CD4-positive, alpha-beta T cell (primary cell): ENCODE measurements at regions not wholly inside any gene's neighbourhood (a gene's known extent, or its start where the extent isn't known, plus 50 kb on each side); places are given as distances from the start of the nearest gene placed in this dataset.

ENCODE experiments used
- ATAC-seq: fragments of 200-7000 bp; cut with Tn5 transposase; one replicate; pipeline ENCODE4 v1.10.0; 2022; ENCODE audit warnings: mild to moderate bottlenecking; ENCODE audit not compliant: poor library complexity
- CTCF ChIA-PET: fragments of 350-600 bp; sonication (Branson Sonifier 250); formaldehyde crosslinking; loops from one replicate; lab custom pipeline; 2021; ENCODE audit warnings: antibody characterized with exemption, inconsistent platforms; lab: Charles Lee
- POLR2A ChIA-PET: fragments of 350-600 bp; sonication (Branson Sonifier 250); formaldehyde crosslinking; loops from one replicate; lab custom pipeline; 2021; ENCODE audit warnings: antibody characterized with exemption, inconsistent platforms; lab: Charles Lee
- DNase-seq, 14 experiments: peaks; one replicate each; pipeline ENCODE4 v3.0.0-alpha.2; 2013 to 2020; ENCODE audit warnings: mixed read lengths in 2 of 14
- H3K27ac ChIP-seq, 2 donors: one replicate each; pipeline versions ENCODE4 v1.5.1 to v1.7.0; 2013; ENCODE audit warnings: low read length in 2 of 2, low read depth in 1 of 2, mild to moderate bottlenecking in 1 of 2
- H3K27me3 ChIP-seq, 2 experiments: 1 replicate in 1 of 2; 2 replicates in 1 of 2; pipeline versions ENCODE4 v1.6.1 to v1.7.0; 2013; ENCODE audit warnings: low read length in 2 of 2, control low read depth in 1 of 2, mild to moderate bottlenecking in 1 of 2, moderate library complexity in 1 of 2; ENCODE audit not compliant: insufficient read depth in 2 of 2, control insufficient read depth in 1 of 2
- H3K36me3 ChIP-seq: one replicate; pipeline ENCODE4 v1.6.1; 2013; ENCODE audit warnings: low read length, control low read depth; ENCODE audit not compliant: insufficient read depth
- H3K4me1 ChIP-seq: one replicate; pipeline ENCODE4 v1.6.1; 2013; ENCODE audit warnings: low read length, control low read depth; ENCODE audit not compliant: insufficient read depth
- H3K4me3 ChIP-seq: one replicate; pipeline ENCODE4 v1.5.1; 2013; ENCODE audit warnings: mild to moderate bottlenecking, low read length, moderate library complexity
- H3K9me3 ChIP-seq, 2 experiments: 1 replicate in 1 of 2; 2 replicates in 1 of 2; pipeline versions ENCODE4 v1.6.1 to v1.7.0; 2013; ENCODE audit warnings: low read length in 2 of 2, mild to moderate bottlenecking in 2 of 2, control low read depth in 1 of 2, moderate library complexity in 1 of 2; ENCODE audit not compliant: control insufficient read depth in 1 of 2, insufficient read depth in 1 of 2
- H3K27ac Mint-ChIP-seq: one replicate; pipeline ENCODE4 v1.8.0; 2020; ENCODE audit warnings: mixed read lengths
- H3K27me3 Mint-ChIP-seq: one replicate; pipeline ENCODE4 v1.8.0; 2021; ENCODE audit warnings: mixed read lengths
- H3K36me3 Mint-ChIP-seq: one replicate; pipeline ENCODE4 v1.8.0; 2021; ENCODE audit warnings: low read depth, mixed read lengths
- H3K4me1 Mint-ChIP-seq: one replicate; pipeline ENCODE4 v1.8.0; 2021; ENCODE audit warnings: low read depth, mixed read lengths
- H3K4me3 Mint-ChIP-seq: one replicate; pipeline ENCODE4 v1.8.0; 2020; ENCODE audit warnings: mild to moderate bottlenecking, mixed read lengths
- H3K9me3 Mint-ChIP-seq: one replicate; pipeline ENCODE4 v1.8.0; 2020; ENCODE audit warnings: mixed read lengths
- CTCF ChIP-seq: fragments of 200-600 bp; IDR thresholded peaks from one replicate; pipeline ENCODE4 v1.8.0; 2022; ENCODE audit warnings: antibody characterized with exemption, mild to moderate bottlenecking
- intact Hi-C, 2 experiments: fragments of 100-400 bp; cut with DNase I in 1 of 2; cut with micrococcal nuclease in 1 of 2; formaldehyde crosslinking; loops; one replicate each; pipeline versions ENCODE4 v1.15.1 to v1.9.0; 2023 to 2025; cut with DNase I, micrococcal nuclease

DNA sequence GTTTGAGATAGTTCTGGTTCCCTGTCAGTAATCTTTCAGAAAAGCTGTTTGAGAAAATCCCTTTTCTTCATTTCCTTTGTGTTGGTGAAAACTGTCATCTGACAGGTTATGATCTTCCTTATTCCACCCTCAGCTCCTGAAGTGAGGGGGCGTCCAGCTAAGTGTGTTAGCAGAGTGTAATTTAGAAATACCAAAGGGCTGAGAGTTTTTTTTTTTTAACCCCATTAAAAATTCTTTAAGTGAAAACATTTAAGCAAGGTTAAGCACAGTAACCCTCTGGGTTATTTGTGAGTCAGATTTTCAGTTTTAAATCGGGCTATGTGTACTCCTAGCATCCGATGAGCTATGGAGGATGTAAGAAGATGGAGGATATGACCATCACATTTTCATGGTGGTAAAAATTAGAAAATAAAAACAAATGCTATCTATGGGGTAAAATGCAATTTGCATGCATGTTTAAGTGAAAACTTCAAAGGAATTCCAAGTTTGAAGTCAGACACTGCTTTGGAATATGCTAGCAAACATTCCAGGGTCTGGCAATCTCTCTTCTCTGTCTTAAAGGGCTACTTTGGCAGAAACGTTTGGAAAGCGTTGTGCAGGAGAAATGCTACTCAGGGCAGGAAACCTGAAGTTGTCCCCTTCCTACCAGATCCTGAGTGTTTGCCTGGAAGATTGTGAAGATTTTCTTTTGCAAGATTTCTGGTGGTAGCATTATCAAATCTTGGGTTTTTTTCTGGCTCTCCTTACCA lies 197.0 kb upstream of the PRICKLE1 start:
- peaks cover 0 to 4% of the 10 kb centered on the region in 2 experiments for H3K9me3 ChIP-seq
- H3K27ac Mint-ChIP-seq, result no peak overlapping the region
- H3K9me3 Mint-ChIP-seq, result no peaks in the 10 kb centered on the region
- no peak overlapping the region for H3K4me3 ChIP-seq
- ATAC-seq (no peak), DNase-seq (no peak)
- no peaks in the 10 kb centered on the region for H3K36me3 ChIP-seq
- H3K36me3 Mint-ChIP-seq, result no peaks in the 10 kb centered on the region
- TF ChIP-seq CTCF, result no peak
- no peak overlapping the region for H3K4me3 Mint-ChIP-seq
- no peaks in the 10 kb centered on the region for H3K4me1 Mint-ChIP-seq
- ChIA-PET POLR2A (no interaction called here), CTCF (no interaction called here)
- intact Hi-C loops, result no loop called here
- no peaks in the 10 kb centered on the region for H3K4me1 ChIP-seq
- H3K27ac ChIP-seq, result no peak overlapping the region
- no peaks in the 10 kb centered on the region for H3K27me3 ChIP-seq
- H3K27me3 Mint-ChIP-seq, result no peaks in the 10 kb centered on the region

DNA sequence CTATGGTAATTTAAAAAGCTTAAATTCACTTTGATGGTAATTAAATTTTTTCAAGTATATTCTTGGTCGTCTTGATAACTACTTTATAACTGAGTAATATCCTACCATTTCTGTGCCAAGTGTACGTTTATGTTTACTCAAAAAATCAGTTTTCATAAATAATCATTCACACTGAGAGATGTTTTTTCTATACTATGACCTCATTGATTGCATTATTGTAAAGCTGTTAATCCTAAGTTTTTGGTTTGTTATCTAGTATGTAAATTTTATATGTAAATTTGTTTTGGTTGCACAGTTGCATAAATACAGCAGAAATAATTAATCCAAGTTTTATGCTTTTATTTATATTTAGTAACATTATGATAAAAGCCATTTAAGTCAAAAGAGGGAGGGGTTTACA lies 196.4 kb upstream of the PRICKLE1 start:
- Mint-ChIP-seq H3K27ac (no peak overlapping the region), H3K4me1 (no peaks in the 10 kb centered on the region), H3K4me3 (no peak overlapping the region), H3K36me3 (no peaks in the 10 kb centered on the region), H3K9me3 (no peaks in the 10 kb centered on the region), H3K27me3 (no peaks in the 10 kb centered on the region)
- Histone ChIP-seq H3K9me3 (peaks cover 0 to 4% of the 10 kb centered on the region in 2 experiments), H3K4me1 (no peaks in the 10 kb centered on the region), H3K36me3 (no peaks in the 10 kb centered on the region), H3K27me3 (no peaks in the 10 kb centered on the region), H3K4me3 (no peak overlapping the region), H3K27ac (no peak overlapping the region)
- POLR2A ChIA-PET, result no interaction called here
- intact Hi-C loops, result no loop called here
- DNase-seq (no peak), ATAC-seq (no peak)
- CTCF ChIA-PET, result no interaction called here
- no peak for TF ChIP-seq CTCF

GRCh38 chr12:42780671-42781070 lies 191.1 kb upstream of the PRICKLE1 start:
- no peaks in the 10 kb centered on the region for H3K36me3 Mint-ChIP-seq
- Histone ChIP-seq H3K9me3 (no peaks in the 10 kb centered on the region), H3K27ac (no peak overlapping the region), H3K4me1 (no peaks in the 10 kb centered on the region), H3K27me3 (no peaks in the 10 kb centered on the region), H3K36me3 (no peaks in the 10 kb centered on the region), H3K4me3 (no peak overlapping the region)
- ATAC-seq (no peak), DNase-seq (no peak)
- H3K27me3 Mint-ChIP-seq, result no peaks in the 10 kb centered on the region
- no peak for TF ChIP-seq CTCF
- H3K27ac Mint-ChIP-seq, result no peak overlapping the region
- no peaks in the 10 kb centered on the region for H3K4me1 Mint-ChIP-seq
- POLR2A ChIA-PET, result no interaction called here
- CTCF ChIA-PET, result no interaction called here
- intact Hi-C loops, result no loop called here
- no peak overlapping the region for H3K4me3 Mint-ChIP-seq
- H3K9me3 Mint-ChIP-seq, result no peaks in the 10 kb centered on the region
